Mucosa of rectum (tissue), 2 donors: ENCODE measurements at regions not wholly inside any gene's neighbourhood (a gene's known extent, or its start where the extent isn't known, plus 50 kb on each side); places are given as distances from the start of the nearest gene placed in this dataset.

Source experiments
- H3K27ac ChIP-seq, 2 donors: one replicate each; pipeline ENCODE4 v1.7.0; 2013; ENCODE audit warnings: inconsistent platforms in 2 of 2, low read depth in 2 of 2, low read length in 2 of 2
- H3K27me3 ChIP-seq, 2 donors: one replicate each; pipeline ENCODE4 v1.7.0; 2013; ENCODE audit warnings: low read length in 2 of 2; ENCODE audit not compliant: control insufficient read depth in 2 of 2, insufficient read depth in 2 of 2
- H3K36me3 ChIP-seq, 2 donors: one replicate each; pipeline ENCODE4 v1.7.0; 2013; ENCODE audit warnings: low read length in 2 of 2; ENCODE audit not compliant: control insufficient read depth in 2 of 2, insufficient read depth in 2 of 2
- H3K4me1 ChIP-seq, 2 donors: one replicate each; pipeline ENCODE4 v1.7.0; 2013; ENCODE audit warnings: low read length in 2 of 2, mild to moderate bottlenecking in 1 of 2; ENCODE audit not compliant: control insufficient read depth in 2 of 2, insufficient read depth in 2 of 2
- H3K4me3 ChIP-seq, 2 donors: one replicate each; pipeline ENCODE4 v1.7.0; 2013; ENCODE audit warnings: low read length in 2 of 2
- H3K9ac ChIP-seq, 2 donors: one replicate each; pipeline ENCODE4 v1.7.0; 2013; ENCODE audit warnings: low read length in 2 of 2, low read depth in 1 of 2, mild to moderate bottlenecking in 1 of 2
- H3K9me3 ChIP-seq, 2 donors: one replicate each; pipeline ENCODE4 v1.7.0; 2013; ENCODE audit warnings: low read length in 2 of 2; ENCODE audit not compliant: control insufficient read depth in 2 of 2
- donor health status: healthy.
- donor health status: Normal muscosa, but diverticular disease.

DNA sequence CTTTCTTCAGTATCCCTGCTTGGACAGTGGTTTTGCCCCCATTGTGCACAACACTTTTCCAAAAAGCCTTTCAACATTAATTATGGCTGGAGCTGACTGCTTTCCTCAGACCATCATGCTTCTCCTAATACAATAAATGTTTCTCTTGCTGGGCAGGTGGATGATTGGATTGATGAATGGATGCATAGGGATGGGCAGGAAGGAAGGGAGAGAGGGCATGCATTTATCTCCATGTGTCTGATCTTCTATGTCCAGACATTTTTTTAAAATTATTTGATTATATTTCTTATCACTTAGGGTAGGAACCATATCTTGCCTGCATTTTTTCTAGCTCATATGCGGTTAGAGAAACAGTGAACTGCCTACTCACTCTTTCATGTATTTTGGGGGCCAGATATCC is 218.5 kb downstream of the PRL start:
- H3K9me3 ChIP-seq, result no peaks in the 10 kb centered on the region
- H3K27ac ChIP-seq, result no peak overlapping the region
- no peak overlapping the region for H3K4me3 ChIP-seq
- no peaks in the 10 kb centered on the region for H3K36me3 ChIP-seq
- no peaks in the 10 kb centered on the region for H3K4me1 ChIP-seq
- no peaks in the 10 kb centered on the region for H3K27me3 ChIP-seq
- H3K9ac ChIP-seq, result no peak overlapping the region

DNA sequence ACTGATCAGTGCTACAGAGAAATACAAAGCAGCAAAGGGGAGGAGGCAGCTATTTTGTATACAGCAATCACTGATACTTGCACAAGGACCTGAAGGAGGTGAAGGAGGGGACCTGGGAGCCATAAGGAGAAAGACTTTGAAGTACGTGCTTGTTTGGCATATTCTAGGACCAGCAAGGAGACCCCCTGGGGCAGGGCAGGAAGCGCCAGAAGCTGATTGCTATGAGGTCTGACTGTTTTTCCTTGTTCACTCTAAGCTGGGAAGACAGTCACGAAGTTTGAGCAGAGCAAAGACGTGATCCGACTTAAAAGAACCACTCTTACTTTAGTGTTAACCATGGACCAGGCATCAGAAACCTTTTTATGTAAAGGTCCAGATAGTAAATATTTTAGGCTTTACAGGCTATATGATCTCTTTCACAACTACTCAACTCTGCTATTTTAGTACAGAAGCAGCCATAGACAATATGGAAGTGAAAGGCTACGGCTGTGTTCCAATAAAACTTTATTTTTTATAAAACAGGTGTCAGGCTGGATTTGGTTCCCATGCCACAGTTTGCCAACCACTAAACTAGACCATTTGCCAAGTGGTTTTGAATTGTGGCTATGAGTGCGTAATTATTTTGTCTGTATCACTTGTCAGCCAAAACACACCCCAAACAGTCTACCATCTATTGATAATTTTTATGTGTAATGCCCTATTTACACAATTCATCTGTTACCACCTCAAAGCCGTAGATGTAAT is 217.9 kb downstream of the PRL start:
- H3K4me1 ChIP-seq, result no peaks in the 10 kb centered on the region
- H3K36me3 ChIP-seq, result no peaks in the 10 kb centered on the region
- H3K4me3 ChIP-seq, result no peak overlapping the region
- no peak overlapping the region for H3K27ac ChIP-seq
- H3K27me3 ChIP-seq, result no peaks in the 10 kb centered on the region
- no peaks in the 10 kb centered on the region for H3K9me3 ChIP-seq
- no peak overlapping the region for H3K9ac ChIP-seq

DNA sequence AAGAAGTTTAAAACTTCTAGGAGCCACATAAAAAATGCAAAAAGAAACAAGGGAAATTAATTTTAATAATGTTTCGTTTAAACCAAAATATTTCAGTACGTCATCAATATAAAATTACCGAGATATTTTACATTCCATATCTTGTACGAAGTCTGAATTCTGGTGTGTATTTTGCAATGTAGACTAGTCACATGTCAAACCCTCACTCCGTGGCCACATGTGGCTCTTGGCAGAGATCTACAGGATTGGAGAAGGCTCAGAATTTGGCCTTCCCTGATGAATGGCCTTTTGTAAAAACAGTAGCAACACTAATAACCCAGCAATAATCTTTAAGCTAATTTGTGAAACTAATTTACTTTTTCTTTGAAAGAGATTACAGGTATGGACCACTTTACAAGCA is 217.1 kb downstream of the PRL start:
- Histone ChIP-seq H3K36me3 (no peaks in the 10 kb centered on the region), H3K9ac (no peak overlapping the region), H3K4me3 (no peak overlapping the region), H3K27ac (no peak overlapping the region), H3K9me3 (no peaks in the 10 kb centered on the region), H3K4me1 (no peaks in the 10 kb centered on the region), H3K27me3 (no peaks in the 10 kb centered on the region)

DNA sequence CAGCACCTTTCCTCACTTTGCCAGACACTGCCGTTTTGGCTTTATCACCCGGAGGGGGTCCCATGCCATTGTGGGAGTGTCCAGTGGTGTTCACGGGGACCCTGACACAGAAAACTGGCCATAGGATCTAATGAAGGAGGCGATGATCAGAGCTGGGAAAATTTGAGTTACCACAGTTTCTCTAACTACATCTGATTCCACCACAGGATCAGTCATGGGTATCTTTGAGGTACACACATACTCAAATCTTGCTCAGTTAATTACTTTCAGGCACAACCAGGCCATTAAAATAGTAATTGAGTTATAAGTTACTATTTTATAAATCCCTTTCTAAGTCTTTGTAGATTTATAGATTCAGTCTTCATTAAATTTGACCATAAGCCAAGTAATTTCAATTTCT is 215.1 kb downstream of the PRL start:
- Histone ChIP-seq H3K4me3 (no peak overlapping the region), H3K9ac (no peak overlapping the region), H3K4me1 (no peaks in the 10 kb centered on the region), H3K36me3 (no peaks in the 10 kb centered on the region), H3K27me3 (no peaks in the 10 kb centered on the region), H3K9me3 (no peaks in the 10 kb centered on the region), H3K27ac (no peak overlapping the region)

DNA sequence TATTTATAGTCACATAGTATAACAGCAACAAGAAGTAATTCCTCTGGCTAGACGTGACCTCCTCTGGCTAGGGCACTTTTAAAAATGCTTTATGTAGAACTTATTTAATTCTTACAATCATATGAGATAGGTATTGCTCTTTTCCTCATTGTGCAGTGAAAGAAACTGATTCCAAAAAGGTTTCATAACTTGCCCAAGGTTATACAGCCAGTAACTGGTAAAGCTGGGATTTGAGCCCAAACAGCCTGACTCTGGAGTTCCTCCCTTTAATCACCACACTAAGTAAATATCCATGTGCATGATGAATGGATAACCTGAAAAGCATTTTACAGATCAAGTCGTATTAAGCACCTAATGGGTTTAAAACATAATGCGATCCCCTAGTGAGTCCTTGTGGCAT is 214.6 kb downstream of the PRL start:
- no peaks in the 10 kb centered on the region for H3K4me1 ChIP-seq
- no peaks in the 10 kb centered on the region for H3K9me3 ChIP-seq
- H3K27me3 ChIP-seq, result no peaks in the 10 kb centered on the region
- H3K36me3 ChIP-seq, result no peaks in the 10 kb centered on the region
- H3K27ac ChIP-seq, result no peak overlapping the region
- H3K4me3 ChIP-seq, result no peak overlapping the region
- H3K9ac ChIP-seq, result no peak overlapping the region

DNA sequence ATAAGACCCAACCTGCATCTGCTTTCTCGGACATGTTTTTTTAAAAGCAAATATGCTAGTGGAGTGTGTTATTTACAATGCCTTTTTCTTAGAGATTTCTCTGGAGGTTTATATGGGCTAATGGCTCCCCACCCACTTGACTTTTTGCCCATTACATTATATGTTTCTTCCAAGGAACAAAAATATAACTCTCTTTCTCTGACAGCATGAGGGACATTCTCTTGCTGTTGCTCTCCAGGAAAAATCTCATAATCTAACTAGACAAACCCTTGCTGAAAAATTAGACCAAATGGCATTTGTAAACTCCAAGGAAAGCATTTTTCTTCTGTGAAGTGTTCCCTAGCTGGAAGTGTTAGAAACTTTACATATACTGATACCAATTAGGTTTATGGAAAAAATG is 213.7 kb downstream of the PRL start:
- Histone ChIP-seq H3K27me3 (no peaks in the 10 kb centered on the region), H3K9ac (no peak overlapping the region), H3K36me3 (no peaks in the 10 kb centered on the region), H3K4me1 (no peaks in the 10 kb centered on the region), H3K4me3 (no peak overlapping the region), H3K9me3 (no peaks in the 10 kb centered on the region), H3K27ac (no peak overlapping the region)

GRCh38 chr6:22087960-22088706 is 208.7 kb downstream of the PRL start:
- H3K4me1 ChIP-seq, result no peaks in the 10 kb centered on the region
- H3K27me3 ChIP-seq, result no peaks in the 10 kb centered on the region
- H3K4me3 ChIP-seq, result no peak overlapping the region
- H3K36me3 ChIP-seq, result no peaks in the 10 kb centered on the region
- no peak overlapping the region for H3K9ac ChIP-seq
- no peaks in the 10 kb centered on the region for H3K9me3 ChIP-seq
- H3K27ac ChIP-seq, result no peak overlapping the region

DNA sequence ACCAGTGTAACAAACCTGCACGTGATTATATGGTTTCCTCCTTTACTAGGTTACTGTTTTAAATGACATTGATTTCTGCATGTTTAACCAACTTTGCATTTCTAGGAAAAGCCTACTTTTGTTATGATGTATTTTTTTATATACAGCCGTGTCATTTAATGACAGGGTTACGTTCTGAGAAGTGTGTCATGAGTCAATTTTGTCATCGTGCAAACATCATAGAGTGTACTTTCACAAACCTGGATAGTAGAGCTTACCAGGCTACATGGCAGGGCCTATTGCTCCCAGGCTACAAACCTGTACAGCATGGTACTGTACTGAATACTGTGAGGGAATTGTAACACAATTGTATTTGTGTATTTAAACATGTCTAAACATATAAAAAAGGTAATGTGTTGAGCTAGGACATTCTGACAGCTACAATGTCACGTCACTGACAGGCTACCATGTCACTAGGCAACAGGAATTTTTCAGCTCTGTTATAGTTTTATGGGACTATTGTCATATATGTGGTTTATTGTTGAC is 205.3 kb downstream of the PRL start:
- Histone ChIP-seq H3K4me3 (no peak overlapping the region), H3K36me3 (no peaks in the 10 kb centered on the region), H3K27me3 (no peaks in the 10 kb centered on the region), H3K4me1 (no peaks in the 10 kb centered on the region), H3K27ac (no peak overlapping the region), H3K9me3 (no peaks in the 10 kb centered on the region), H3K9ac (no peak overlapping the region)

GRCh38 chr6:22095836-22096235 is 201.0 kb downstream of the PRL start:
- Histone ChIP-seq H3K9me3 (no peaks in the 10 kb centered on the region), H3K27ac (no peak overlapping the region), H3K36me3 (no peaks in the 10 kb centered on the region), H3K9ac (no peak overlapping the region), H3K4me1 (no peaks in the 10 kb centered on the region), H3K27me3 (no peaks in the 10 kb centered on the region), H3K4me3 (no peak overlapping the region)

GRCh38 chr6:22098601-22099031 is 198.2 kb downstream of the PRL start:
- no peaks in the 10 kb centered on the region for H3K27me3 ChIP-seq
- no peak overlapping the region for H3K9ac ChIP-seq
- H3K4me3 ChIP-seq, result no peak overlapping the region
- H3K9me3 ChIP-seq, result no peaks in the 10 kb centered on the region
- H3K4me1 ChIP-seq, result no peaks in the 10 kb centered on the region
- H3K36me3 ChIP-seq, result no peaks in the 10 kb centered on the region
- H3K27ac ChIP-seq, result no peak overlapping the region
